Liver (tissue), 8 donors: ENCODE measurements at regions not wholly inside any gene's neighbourhood (a gene's known extent, or its start where the extent isn't known, plus 50 kb on each side); places are given as distances from the start of the nearest gene placed in this dataset.

Experiments
- DNase-seq: peaks from one replicate; pipeline ENCODE4 v3.0.0-alpha.2; 2017; ENCODE audit warnings: low spot score
- H3K27ac ChIP-seq, 2 donors: one replicate each; pipeline ENCODE4 v1.7.0; 2013; ENCODE audit warnings: inconsistent platforms in 2 of 2, low read length in 2 of 2, control low read depth in 1 of 2, low read depth in 1 of 2, mild to moderate bottlenecking in 1 of 2
- H3K27me3 ChIP-seq, 4 donors: one replicate each; pipeline versions ENCODE4 v1.6.1 to v1.7.0; 2013; ENCODE audit warnings: low read length in 3 of 4, inconsistent platforms in 1 of 4, mild to moderate bottlenecking in 1 of 4, moderate library complexity in 1 of 4; ENCODE audit not compliant: control insufficient read depth in 4 of 4, insufficient read depth in 4 of 4
- H3K36me3 ChIP-seq, 4 donors: one replicate each; pipeline versions ENCODE4 v1.6.1 to v1.7.0; 2013; ENCODE audit warnings: low read length in 3 of 4, mild to moderate bottlenecking in 3 of 4, low read depth in 1 of 4, moderate library complexity in 1 of 4; ENCODE audit not compliant: control insufficient read depth in 4 of 4, insufficient read depth in 3 of 4
- H3K4me1 ChIP-seq, 4 donors: one replicate each; pipeline versions ENCODE4 v1.6.1 to v1.7.0; 2013; ENCODE audit warnings: low read length in 3 of 4, mild to moderate bottlenecking in 3 of 4, moderate library complexity in 1 of 4; ENCODE audit not compliant: control insufficient read depth in 4 of 4, insufficient read depth in 4 of 4
- H3K4me3 ChIP-seq, 3 donors: one replicate each; pipeline versions ENCODE4 v1.6.1 to v1.7.0; 2013; ENCODE audit warnings: low read length in 3 of 3, control low read depth in 1 of 3, low read depth in 1 of 3, mild to moderate bottlenecking in 1 of 3
- H3K9ac ChIP-seq, 2 donors: one replicate each; pipeline ENCODE4 v1.7.0; 2013; ENCODE audit warnings: low read length in 2 of 2, mild to moderate bottlenecking in 2 of 2, moderate library complexity in 2 of 2, control low read depth in 1 of 2, low read depth in 1 of 2
- H3K9me3 ChIP-seq, 4 donors: one replicate each; pipeline versions ENCODE4 v1.6.1 to v1.7.0; 2013; ENCODE audit warnings: low read length in 3 of 4; ENCODE audit not compliant: control insufficient read depth in 4 of 4
- ATF3 ChIP-seq: IDR thresholded peaks from 2 replicates; pipeline ENCODE4 v1.6.1; 2016; ENCODE audit warnings: antibody characterized with exemption
- EGR1 ChIP-seq, 2 donors: IDR thresholded peaks; 2 replicates each; pipeline ENCODE4 v1.6.1; 2016 to 2018; ENCODE audit warnings: antibody characterized with exemption in 2 of 2, low read depth in 2 of 2
- FOXA1 ChIP-seq: IDR thresholded peaks from 2 replicates; pipeline ENCODE4 v1.6.1; 2016; ENCODE audit warnings: antibody characterized with exemption
- FOXA2 ChIP-seq: IDR thresholded peaks from 2 replicates; pipeline ENCODE4 v1.6.1; 2016; ENCODE audit warnings: antibody characterized with exemption
- GABPA ChIP-seq, 2 donors: IDR thresholded peaks in 1 of 2; conservative IDR thresholded peaks in 1 of 2; 2 replicates each; pipeline ENCODE4 v1.6.1; 2016; ENCODE audit warnings: antibody characterized with exemption in 2 of 2, mild to moderate bottlenecking in 1 of 2, moderate library complexity in 1 of 2
- HNF4G ChIP-seq: IDR thresholded peaks from 2 replicates; pipeline ENCODE4 v1.6.1; 2016; ENCODE audit warnings: antibody characterized with exemption
- MAX ChIP-seq: IDR thresholded peaks from 2 replicates; pipeline ENCODE4 v1.6.1; 2016; ENCODE audit warnings: antibody characterized with exemption
- NR2F2 ChIP-seq: IDR thresholded peaks from 2 replicates; pipeline ENCODE4 v1.6.1; 2016; ENCODE audit warnings: antibody characterized with exemption
- RAD21 ChIP-seq, 2 donors: IDR thresholded peaks; 2 replicates each; pipeline ENCODE4 v1.6.1; 2016; ENCODE audit warnings: antibody characterized with exemption in 2 of 2, mild to moderate bottlenecking in 2 of 2
- RXRA ChIP-seq, 2 donors: IDR thresholded peaks; 2 replicates each; pipeline ENCODE4 v1.6.1; 2017 to 2018; ENCODE audit warnings: antibody characterized with exemption in 2 of 2, mild to moderate bottlenecking in 1 of 2
- SP1 ChIP-seq: IDR thresholded peaks from 2 replicates; pipeline ENCODE4 v1.6.1; 2018; ENCODE audit warnings: antibody characterized with exemption, mild to moderate bottlenecking
- TAF1 ChIP-seq: conservative IDR thresholded peaks from 2 replicates; pipeline ENCODE4 v1.6.1; 2016; ENCODE audit warnings: antibody characterized with exemption, mild to moderate bottlenecking
- YY1 ChIP-seq: IDR thresholded peaks from 2 replicates; pipeline ENCODE4 v1.6.1; 2016; ENCODE audit warnings: antibody characterized with exemption, mild to moderate bottlenecking
- WGBS: extraction: QIAGEN DNeasy Blood & Tissue Kit; methylation state at CpG from one replicate; pipeline ENCODE4 v1.1.7; 2013; 5-methylcytosine and 5-hydroxymethylcytosine counted together
- TF ChIP-seq, protein P1 (sequence below): IDR thresholded peaks from 2 replicates; pipeline ENCODE4 v1.6.1; 2016; ENCODE audit warnings: antibody characterized with exemption, mild to moderate bottlenecking
- TF ChIP-seq, protein P2 (sequence below): IDR thresholded peaks from 2 replicates; pipeline ENCODE4 v1.6.1; 2016; ENCODE audit warnings: antibody characterized with exemption
- TF ChIP-seq, protein P3 (sequence below): fragments of 150-350 bp; IDR thresholded peaks from 2 replicates; pipeline ENCODE4 v1.5.1; 2017; ENCODE audit warnings: improper control_type of control experiment, low read depth, low read length; ENCODE audit not compliant: missing input control
- donor health status: healthy.
- donor health status: healthy.
- donor health status: healthy.
- donor health status: healthy.
- donor health status: healthy.

- TF ChIP-seq, protein P1, sequence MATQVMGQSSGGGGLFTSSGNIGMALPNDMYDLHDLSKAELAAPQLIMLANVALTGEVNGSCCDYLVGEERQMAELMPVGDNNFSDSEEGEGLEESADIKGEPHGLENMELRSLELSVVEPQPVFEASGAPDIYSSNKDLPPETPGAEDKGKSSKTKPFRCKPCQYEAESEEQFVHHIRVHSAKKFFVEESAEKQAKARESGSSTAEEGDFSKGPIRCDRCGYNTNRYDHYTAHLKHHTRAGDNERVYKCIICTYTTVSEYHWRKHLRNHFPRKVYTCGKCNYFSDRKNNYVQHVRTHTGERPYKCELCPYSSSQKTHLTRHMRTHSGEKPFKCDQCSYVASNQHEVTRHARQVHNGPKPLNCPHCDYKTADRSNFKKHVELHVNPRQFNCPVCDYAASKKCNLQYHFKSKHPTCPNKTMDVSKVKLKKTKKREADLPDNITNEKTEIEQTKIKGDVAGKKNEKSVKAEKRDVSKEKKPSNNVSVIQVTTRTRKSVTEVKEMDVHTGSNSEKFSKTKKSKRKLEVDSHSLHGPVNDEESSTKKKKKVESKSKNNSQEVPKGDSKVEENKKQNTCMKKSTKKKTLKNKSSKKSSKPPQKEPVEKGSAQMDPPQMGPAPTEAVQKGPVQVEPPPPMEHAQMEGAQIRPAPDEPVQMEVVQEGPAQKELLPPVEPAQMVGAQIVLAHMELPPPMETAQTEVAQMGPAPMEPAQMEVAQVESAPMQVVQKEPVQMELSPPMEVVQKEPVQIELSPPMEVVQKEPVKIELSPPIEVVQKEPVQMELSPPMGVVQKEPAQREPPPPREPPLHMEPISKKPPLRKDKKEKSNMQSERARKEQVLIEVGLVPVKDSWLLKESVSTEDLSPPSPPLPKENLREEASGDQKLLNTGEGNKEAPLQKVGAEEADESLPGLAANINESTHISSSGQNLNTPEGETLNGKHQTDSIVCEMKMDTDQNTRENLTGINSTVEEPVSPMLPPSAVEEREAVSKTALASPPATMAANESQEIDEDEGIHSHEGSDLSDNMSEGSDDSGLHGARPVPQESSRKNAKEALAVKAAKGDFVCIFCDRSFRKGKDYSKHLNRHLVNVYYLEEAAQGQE, result no peak
- TF ChIP-seq HNF4G (no peak), NR2F2 (no peak)
Measured at GRCh38 chr10:125491381-125491780, 191.6 kb downstream of the TEX36 start (continued).

- Histone ChIP-seq H3K4me1 (no peaks in the 10 kb centered on the region), H3K4me3 (no peak overlapping the region), H3K27ac (no peak overlapping the region), H3K27me3 (peaks cover 0 to 4% (median 0%) of the 10 kb centered on the region in 4 donors), H3K36me3 (no peaks in the 10 kb centered on the region), H3K9me3 (no peaks in the 10 kb centered on the region), H3K9ac (no peak overlapping the region)
- no peak for DNase-seq
- WGBS, result 69% methylated on average over 6 of the region's 6 CpGs
- TF ChIP-seq EGR1 (IDR thresholded peaks at IDR 0.05; ENCODE audit: low read depth in 2 of 2) (no peak), RXRA (IDR thresholded peaks at IDR 0.05) (no peak), FOXA1 (no peak), SP1 (no peak), MAX (no peak), RAD21 (IDR thresholded peaks at IDR 0.05) (no peak), ATF3 (no peak), YY1 (no peak), TAF1 (no peak)
Measured at GRCh38 chr10:125489731-125490130, 193.2 kb downstream of the TEX36 start.

DNA sequence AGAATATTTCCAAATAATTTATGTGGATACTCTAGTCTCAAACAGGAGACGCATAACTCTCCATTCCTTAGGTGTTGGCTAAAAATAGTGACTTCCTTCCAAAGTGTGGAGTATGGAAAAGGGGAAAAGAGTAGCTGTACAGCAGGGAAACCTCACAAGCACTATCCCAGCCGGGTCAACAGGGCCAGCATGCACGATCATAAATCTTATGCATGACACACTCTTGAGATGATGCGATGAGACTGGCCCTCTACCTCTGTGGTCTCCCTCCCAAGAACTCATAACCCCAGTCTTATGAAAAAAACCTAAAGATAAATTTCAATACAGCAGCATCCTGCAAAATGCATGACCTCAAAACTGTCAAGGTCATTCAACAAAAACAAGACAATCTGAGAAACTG is 197.3 kb downstream of the TEX36 start:
- no peaks in the 10 kb centered on the region for H3K9me3 ChIP-seq
- H3K9ac ChIP-seq, result no peak overlapping the region
- H3K27ac ChIP-seq, result no peak overlapping the region
- H3K36me3 ChIP-seq, result no peaks in the 10 kb centered on the region
- no peaks in the 10 kb centered on the region for H3K4me1 ChIP-seq
- 78% methylated on average over 4 of the region's 4 CpGs for WGBS
- H3K27me3 ChIP-seq, result peaks cover 0 to 2% (median 0%) of the 10 kb centered on the region in 4 donors
- no peak overlapping the region for H3K4me3 ChIP-seq
- DNase-seq, result no peak
- TF ChIP-seq MAX (no peak), SP1 (no peak), YY1 (no peak), TAF1 (no peak), FOXA1 (no peak), HNF4G (no peak), RXRA (IDR thresholded peaks at IDR 0.05) (no peak), ATF3 (no peak), FOXA2 (no peak), EGR1 (IDR thresholded peaks at IDR 0.05; ENCODE audit: low read depth in 2 of 2) (no peak), GABPA (IDR thresholded peaks at IDR 0.05 in 1 of 2, conservative IDR thresholded peaks at IDR 0.05 in 1 of 2) (no peak), RAD21 (IDR thresholded peaks at IDR 0.05) (no peak)
- TF ChIP-seq, protein P1, result no peak
- TF ChIP-seq, protein P2, sequence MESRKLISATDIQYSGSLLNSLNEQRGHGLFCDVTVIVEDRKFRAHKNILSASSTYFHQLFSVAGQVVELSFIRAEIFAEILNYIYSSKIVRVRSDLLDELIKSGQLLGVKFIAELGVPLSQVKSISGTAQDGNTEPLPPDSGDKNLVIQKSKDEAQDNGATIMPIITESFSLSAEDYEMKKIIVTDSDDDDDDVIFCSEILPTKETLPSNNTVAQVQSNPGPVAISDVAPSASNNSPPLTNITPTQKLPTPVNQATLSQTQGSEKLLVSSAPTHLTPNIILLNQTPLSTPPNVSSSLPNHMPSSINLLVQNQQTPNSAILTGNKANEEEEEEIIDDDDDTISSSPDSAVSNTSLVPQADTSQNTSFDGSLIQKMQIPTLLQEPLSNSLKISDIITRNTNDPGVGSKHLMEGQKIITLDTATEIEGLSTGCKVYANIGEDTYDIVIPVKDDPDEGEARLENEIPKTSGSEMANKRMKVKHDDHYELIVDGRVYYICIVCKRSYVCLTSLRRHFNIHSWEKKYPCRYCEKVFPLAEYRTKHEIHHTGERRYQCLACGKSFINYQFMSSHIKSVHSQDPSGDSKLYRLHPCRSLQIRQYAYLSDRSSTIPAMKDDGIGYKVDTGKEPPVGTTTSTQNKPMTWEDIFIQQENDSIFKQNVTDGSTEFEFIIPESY, result no peak
- TF ChIP-seq, protein P3, sequence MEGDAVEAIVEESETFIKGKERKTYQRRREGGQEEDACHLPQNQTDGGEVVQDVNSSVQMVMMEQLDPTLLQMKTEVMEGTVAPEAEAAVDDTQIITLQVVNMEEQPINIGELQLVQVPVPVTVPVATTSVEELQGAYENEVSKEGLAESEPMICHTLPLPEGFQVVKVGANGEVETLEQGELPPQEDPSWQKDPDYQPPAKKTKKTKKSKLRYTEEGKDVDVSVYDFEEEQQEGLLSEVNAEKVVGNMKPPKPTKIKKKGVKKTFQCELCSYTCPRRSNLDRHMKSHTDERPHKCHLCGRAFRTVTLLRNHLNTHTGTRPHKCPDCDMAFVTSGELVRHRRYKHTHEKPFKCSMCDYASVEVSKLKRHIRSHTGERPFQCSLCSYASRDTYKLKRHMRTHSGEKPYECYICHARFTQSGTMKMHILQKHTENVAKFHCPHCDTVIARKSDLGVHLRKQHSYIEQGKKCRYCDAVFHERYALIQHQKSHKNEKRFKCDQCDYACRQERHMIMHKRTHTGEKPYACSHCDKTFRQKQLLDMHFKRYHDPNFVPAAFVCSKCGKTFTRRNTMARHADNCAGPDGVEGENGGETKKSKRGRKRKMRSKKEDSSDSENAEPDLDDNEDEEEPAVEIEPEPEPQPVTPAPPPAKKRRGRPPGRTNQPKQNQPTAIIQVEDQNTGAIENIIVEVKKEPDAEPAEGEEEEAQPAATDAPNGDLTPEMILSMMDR, result no peak
